Panc1 (cell line): ENCODE measurements at regions not wholly inside any gene's neighbourhood (a gene's known extent, or its start where the extent isn't known, plus 50 kb on each side); places are given as distances from the start of the nearest gene placed in this dataset.

Experiments used
- ATAC-seq: fragments of 200-7000 bp; cut with Tn5 transposase; 2 replicates; pipeline ENCODE4 v1.9.1; 2020; ENCODE audit warnings: mild to moderate bottlenecking, moderate library complexity
- BruUV-seq: library from RNA; stranded (reverse); fragments of 400-500 nt; replicated peaks from 2 replicates; lab custom pipeline; 2021; lab: Mats Ljungman, UMichigan
- CTCF ChIA-PET: fragments of 300-600 bp; sonication (Branson Sonifier 250); formaldehyde crosslinking; loops from one replicate; lab custom pipeline; 2022; ENCODE audit warnings: antibody characterized with exemption; lab: Charles Lee
- POLR2A ChIA-PET: fragments of 300-600 bp; sonication (Branson Sonifier 250); formaldehyde crosslinking; loops from one replicate; lab custom pipeline; 2022; ENCODE audit warnings: antibody characterized with exemption; lab: Charles Lee
- DNase-seq: peaks from one replicate; pipeline ENCODE4 v3.0.0-alpha.2; 2010; ENCODE audit warnings: low read depth, low spot score
- H3K27ac ChIP-seq: 2 replicates; pipeline ENCODE4 v1.5.1; 2011; ENCODE audit warnings: mild to moderate bottlenecking, low read length, inconsistent platforms
- H3K27me3 ChIP-seq: fragments of 200-500 bp; sonication (Bioruptor generic); 2 replicates; pipeline ENCODE4 v1.6.0; 2014; ENCODE audit warnings: low read length, inconsistent platforms; ENCODE audit not compliant: control insufficient read depth, insufficient read depth
- H3K36me3 ChIP-seq: fragments of 200-500 bp; sonication (Bioruptor generic); 2 replicates; pipeline ENCODE4 v1.5.1; 2014; ENCODE audit warnings: inconsistent platforms, mild to moderate bottlenecking, low read length, moderate library complexity; ENCODE audit not compliant: control insufficient read depth, insufficient read depth
- H3K4me1 ChIP-seq: 2 replicates; pipeline ENCODE4 v1.5.1; 2011; ENCODE audit warnings: inconsistent platforms, mild to moderate bottlenecking, low read length, moderate library complexity; ENCODE audit not compliant: control insufficient read depth, insufficient read depth
- H3K4me3 ChIP-seq, 2 experiments: 2 replicates each; pipeline ENCODE4 v1.5.1; 2011 to 2012; ENCODE audit warnings: low read depth in 2 of 2, low read length in 2 of 2, mild to moderate bottlenecking in 2 of 2, inconsistent platforms in 1 of 2, moderate library complexity in 1 of 2
- H3K9me3 ChIP-seq: fragments of 200-500 bp; sonication (Bioruptor generic); 2 replicates; pipeline ENCODE4 v1.5.1; 2014; ENCODE audit warnings: low read depth, mild to moderate bottlenecking, inconsistent platforms, low read length, moderate library complexity; ENCODE audit not compliant: control insufficient read depth, insufficient read depth
- POLR2AphosphoS5 ChIP-seq: IDR thresholded peaks from 2 replicates; pipeline ENCODE4 v1.6.1; 2012; ENCODE audit warnings: mild to moderate bottlenecking, low read depth, low read length, moderate library complexity
- SIN3A ChIP-seq: IDR thresholded peaks from 2 replicates; pipeline ENCODE4 v1.6.1; 2012; ENCODE audit warnings: low read depth, mild to moderate bottlenecking, low read length, moderate library complexity, borderline replicate concordance; ENCODE audit not compliant: insufficient read depth
- TCF7L2 ChIP-seq: IDR thresholded peaks from 2 replicates; pipeline ENCODE4 v1.6.1; 2011; ENCODE audit warnings: mild to moderate bottlenecking, low read depth, low read length, inconsistent platforms
- in situ Hi-C: cut with HindIII; loops from 2 replicates; pipeline ENCODE4 v1.10.0; 2016; ENCODE audit warnings: low sequenced_read_pairs, low pct_unique_long_range_greater_than_20kb
- intact Hi-C: fragments of 100-400 bp; cut with micrococcal nuclease; formaldehyde crosslinking; loops from one replicate; pipeline ENCODE4 v1.10.0; 2022; ENCODE audit not compliant: unreplicated experiment
- TF ChIP-seq, protein P1 (sequence below), 2 experiments: IDR thresholded peaks; 2 replicates each; pipeline ENCODE4 v1.6.1; 2011 to 2012; ENCODE audit warnings: low read depth in 2 of 2, control low read depth in 1 of 2, low read length in 1 of 2, mild to moderate bottlenecking in 1 of 2, moderate library complexity in 1 of 2; ENCODE audit not compliant: insufficient read depth in 1 of 2
- TF ChIP-seq, protein P2 (sequence below): fragments of 450-650 bp; IDR thresholded peaks from 2 replicates; pipeline ENCODE4 v1.5.1; 2017; ENCODE audit warnings: mild to moderate bottlenecking

DNA sequence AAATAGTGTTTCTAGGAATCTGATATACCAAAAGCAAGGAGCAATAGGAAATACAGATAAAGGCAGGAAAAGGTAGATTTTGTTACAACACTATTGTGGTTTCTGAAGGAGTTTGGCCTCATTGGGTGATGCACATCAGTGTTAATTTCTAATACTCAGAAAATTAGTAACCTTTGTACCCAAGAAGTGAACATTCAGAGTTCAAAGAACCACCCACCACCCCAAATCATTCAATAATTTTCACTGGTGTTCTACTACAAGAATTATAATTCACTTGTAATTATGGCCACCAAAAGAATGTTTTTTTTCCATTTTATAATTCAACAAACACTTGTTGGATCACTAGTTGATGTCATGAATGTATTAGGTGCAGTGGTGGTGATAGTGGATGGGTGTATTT, 183.3 kb downstream of the UBE2E3 start:
- in situ Hi-C loops (no loop called here), intact Hi-C loops (no loop called here)
- H3K9me3 ChIP-seq, result no peaks in the 10 kb centered on the region
- H3K4me1 ChIP-seq, result no peaks in the 10 kb centered on the region
- H3K27me3 ChIP-seq, result no peaks in the 10 kb centered on the region
- ChIA-PET CTCF (no interaction called here), POLR2A (no interaction called here)
- no peaks in the 10 kb centered on the region for H3K36me3 ChIP-seq
- ATAC-seq (no peak), DNase-seq (no peak)
- no peak overlapping the region for H3K27ac ChIP-seq
- H3K4me3 ChIP-seq, result no peak overlapping the region
- no TSS peak for BruUV-seq
- TF ChIP-seq POLR2AphosphoS5 (no peak), TCF7L2 (no peak), SIN3A (no peak)
- TF ChIP-seq, protein P1, sequence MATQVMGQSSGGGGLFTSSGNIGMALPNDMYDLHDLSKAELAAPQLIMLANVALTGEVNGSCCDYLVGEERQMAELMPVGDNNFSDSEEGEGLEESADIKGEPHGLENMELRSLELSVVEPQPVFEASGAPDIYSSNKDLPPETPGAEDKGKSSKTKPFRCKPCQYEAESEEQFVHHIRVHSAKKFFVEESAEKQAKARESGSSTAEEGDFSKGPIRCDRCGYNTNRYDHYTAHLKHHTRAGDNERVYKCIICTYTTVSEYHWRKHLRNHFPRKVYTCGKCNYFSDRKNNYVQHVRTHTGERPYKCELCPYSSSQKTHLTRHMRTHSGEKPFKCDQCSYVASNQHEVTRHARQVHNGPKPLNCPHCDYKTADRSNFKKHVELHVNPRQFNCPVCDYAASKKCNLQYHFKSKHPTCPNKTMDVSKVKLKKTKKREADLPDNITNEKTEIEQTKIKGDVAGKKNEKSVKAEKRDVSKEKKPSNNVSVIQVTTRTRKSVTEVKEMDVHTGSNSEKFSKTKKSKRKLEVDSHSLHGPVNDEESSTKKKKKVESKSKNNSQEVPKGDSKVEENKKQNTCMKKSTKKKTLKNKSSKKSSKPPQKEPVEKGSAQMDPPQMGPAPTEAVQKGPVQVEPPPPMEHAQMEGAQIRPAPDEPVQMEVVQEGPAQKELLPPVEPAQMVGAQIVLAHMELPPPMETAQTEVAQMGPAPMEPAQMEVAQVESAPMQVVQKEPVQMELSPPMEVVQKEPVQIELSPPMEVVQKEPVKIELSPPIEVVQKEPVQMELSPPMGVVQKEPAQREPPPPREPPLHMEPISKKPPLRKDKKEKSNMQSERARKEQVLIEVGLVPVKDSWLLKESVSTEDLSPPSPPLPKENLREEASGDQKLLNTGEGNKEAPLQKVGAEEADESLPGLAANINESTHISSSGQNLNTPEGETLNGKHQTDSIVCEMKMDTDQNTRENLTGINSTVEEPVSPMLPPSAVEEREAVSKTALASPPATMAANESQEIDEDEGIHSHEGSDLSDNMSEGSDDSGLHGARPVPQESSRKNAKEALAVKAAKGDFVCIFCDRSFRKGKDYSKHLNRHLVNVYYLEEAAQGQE (IDR thresholded peaks at IDR 0.05; ENCODE audit: insufficient read depth in 1 of 2, low read depth in 2 of 2, low read length in 1 of 2), result no peak
- TF ChIP-seq, protein P2, sequence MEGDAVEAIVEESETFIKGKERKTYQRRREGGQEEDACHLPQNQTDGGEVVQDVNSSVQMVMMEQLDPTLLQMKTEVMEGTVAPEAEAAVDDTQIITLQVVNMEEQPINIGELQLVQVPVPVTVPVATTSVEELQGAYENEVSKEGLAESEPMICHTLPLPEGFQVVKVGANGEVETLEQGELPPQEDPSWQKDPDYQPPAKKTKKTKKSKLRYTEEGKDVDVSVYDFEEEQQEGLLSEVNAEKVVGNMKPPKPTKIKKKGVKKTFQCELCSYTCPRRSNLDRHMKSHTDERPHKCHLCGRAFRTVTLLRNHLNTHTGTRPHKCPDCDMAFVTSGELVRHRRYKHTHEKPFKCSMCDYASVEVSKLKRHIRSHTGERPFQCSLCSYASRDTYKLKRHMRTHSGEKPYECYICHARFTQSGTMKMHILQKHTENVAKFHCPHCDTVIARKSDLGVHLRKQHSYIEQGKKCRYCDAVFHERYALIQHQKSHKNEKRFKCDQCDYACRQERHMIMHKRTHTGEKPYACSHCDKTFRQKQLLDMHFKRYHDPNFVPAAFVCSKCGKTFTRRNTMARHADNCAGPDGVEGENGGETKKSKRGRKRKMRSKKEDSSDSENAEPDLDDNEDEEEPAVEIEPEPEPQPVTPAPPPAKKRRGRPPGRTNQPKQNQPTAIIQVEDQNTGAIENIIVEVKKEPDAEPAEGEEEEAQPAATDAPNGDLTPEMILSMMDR, result no peak

DNA sequence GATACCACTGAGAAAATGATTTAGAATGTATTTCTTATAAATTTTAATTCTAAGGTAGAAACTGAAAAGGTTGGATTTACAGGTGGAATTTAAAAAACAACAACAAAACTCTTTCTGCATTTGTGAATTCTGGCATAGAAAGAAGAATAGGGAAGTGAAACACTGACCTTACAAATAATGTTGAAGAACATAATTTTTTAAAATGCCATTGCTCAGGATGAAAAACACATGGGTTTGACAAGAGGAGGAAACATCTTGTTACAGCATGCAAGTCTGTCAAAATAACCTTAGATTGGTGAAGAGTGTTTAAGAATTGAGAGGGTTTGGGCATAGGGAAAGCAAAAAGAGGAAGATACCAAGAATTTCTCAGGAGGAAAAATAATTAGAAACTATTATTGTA, 184.3 kb downstream of the UBE2E3 start:
- POLR2A ChIA-PET, result no interaction called here
- no peak overlapping the region for H3K4me3 ChIP-seq
- H3K4me1 ChIP-seq, result no peaks in the 10 kb centered on the region
- CTCF ChIA-PET, result no interaction called here
- no peak for DNase-seq
- no peak for ATAC-seq
- intact Hi-C loops (no loop called here), in situ Hi-C loops (no loop called here)
- H3K36me3 ChIP-seq, result no peaks in the 10 kb centered on the region
- no TSS peak for BruUV-seq
- H3K27ac ChIP-seq, result no peak overlapping the region
- no peaks in the 10 kb centered on the region for H3K9me3 ChIP-seq
- TF ChIP-seq, protein P2, result no peak
- TF ChIP-seq SIN3A (no peak), TCF7L2 (no peak), POLR2AphosphoS5 (no peak)
- TF ChIP-seq, protein P1 (IDR thresholded peaks at IDR 0.05; ENCODE audit: insufficient read depth in 1 of 2, low read depth in 2 of 2, low read length in 1 of 2), result no peak
- H3K27me3 ChIP-seq, result no peaks in the 10 kb centered on the region
